Upper lobe of left lung (tissue), 6 donors: ENCODE measurements at regions not wholly inside any gene's neighbourhood (a gene's known extent, or its start where the extent isn't known, plus 50 kb on each side); places are given as distances from the start of the nearest gene placed in this dataset.

Experiments used
- ATAC-seq, 2 donors: fragments of 200-7000 bp; cut with Tn5 transposase; one replicate each; pipeline ENCODE4 v1.9.1; 2022; ENCODE audit warnings: mild to moderate bottlenecking in 2 of 2, moderate library complexity in 2 of 2; ENCODE audit not compliant: low FRiP score in 2 of 2
- DNase-seq, 2 donors: peaks; one replicate each; pipeline ENCODE4 v3.0.0-alpha.2; 2019 to 2020
- H3K27ac ChIP-seq, 4 donors: fragments of 200-600 bp; sonication (generic); one replicate each; pipeline ENCODE4 v1.5.1; 2016 to 2019
- H3K27me3 ChIP-seq, 4 donors: fragments of 200-600 bp; sonication (generic); one replicate each; pipeline ENCODE4 v1.5.1; 2017 to 2019
- H3K36me3 ChIP-seq, 4 donors: fragments of 200-600 bp; sonication (generic); one replicate each; pipeline ENCODE4 v1.5.1; 2016 to 2019
- H3K4me1 ChIP-seq, 4 donors: fragments of 200-600 bp; sonication (generic); one replicate each; pipeline ENCODE4 v1.5.1; 2018 to 2019
- H3K4me3 ChIP-seq, 4 donors: fragments of 200-600 bp; sonication (generic); one replicate each; pipeline ENCODE4 v1.5.1; 2017 to 2019; ENCODE audit warnings: mild to moderate bottlenecking in 2 of 4, moderate library complexity in 1 of 4
- H3K9me3 ChIP-seq, 4 donors: fragments of 200-600 bp; sonication (generic); one replicate each; pipeline ENCODE4 v1.5.1; 2018 to 2019
- EP300 ChIP-seq, 4 donors: sonication (generic); formaldehyde crosslinking; IDR thresholded peaks; one replicate each; pipeline ENCODE4 v1.5.1; 2017; ENCODE audit warnings: antibody characterized with exemption in 4 of 4, control low read depth in 2 of 4
- POLR2A ChIP-seq, 4 donors: fragments of 450-650 bp; IDR thresholded peaks; one replicate each; pipeline ENCODE4 v1.5.1; 2016 to 2017; ENCODE audit warnings: antibody characterized with exemption in 4 of 4, mild to moderate bottlenecking in 2 of 4
- POLR2AphosphoS5 ChIP-seq, 2 donors: sonication (generic); formaldehyde crosslinking; IDR thresholded peaks; one replicate each; pipeline ENCODE4 v1.5.1; 2017; ENCODE audit warnings: antibody characterized with exemption in 2 of 2
- WGBS, 2 donors: methylation state at CpG; one replicate each; pipeline ENCODE4 v1.1.5; 2017 to 2018; 5-methylcytosine and 5-hydroxymethylcytosine counted together
- TF ChIP-seq, protein P1 (sequence below), 6 experiments: fragments of 450-650 bp in 4 of 6; fragments of 200-600 bp in 2 of 6; sonication (generic) in 2 of 6; IDR thresholded peaks; one replicate each; pipeline ENCODE4 v1.5.1; 2016 to 2019; ENCODE audit warnings: antibody characterized with exemption in 6 of 6
- donor health status: DM: no; HTN: no; CAD: no; lungs with moderate emphysema.
- donor health status: DM: no; HTN: yes; CAD: no; lungs with severe emphysema.

DNA sequence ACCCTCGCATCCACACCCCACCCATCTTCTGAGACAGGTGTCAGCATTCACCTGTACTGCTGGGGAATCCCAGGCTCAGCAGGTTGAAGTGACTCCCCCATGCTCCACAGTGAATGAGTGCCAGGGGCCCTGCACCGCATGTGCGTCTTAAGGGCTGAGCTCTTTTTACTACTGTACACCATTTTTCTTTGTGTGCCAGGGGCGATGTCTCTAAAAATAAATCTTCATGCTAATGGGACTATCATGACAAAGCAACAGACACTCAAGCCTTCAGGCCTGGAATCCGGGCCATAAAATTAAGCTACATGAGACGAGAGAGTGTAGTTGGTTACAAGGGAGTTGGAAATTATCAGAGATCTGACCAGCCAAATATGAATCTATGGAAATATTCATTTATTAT, 294.8 kb downstream of the LPIN1 start:
- TF ChIP-seq POLR2AphosphoS5 (IDR thresholded peaks at IDR 0.05) (no peak), POLR2A (IDR thresholded peaks at IDR 0.05) (no peak), EP300 (IDR thresholded peaks at IDR 0.05) (no peak)
- TF ChIP-seq, protein P1, sequence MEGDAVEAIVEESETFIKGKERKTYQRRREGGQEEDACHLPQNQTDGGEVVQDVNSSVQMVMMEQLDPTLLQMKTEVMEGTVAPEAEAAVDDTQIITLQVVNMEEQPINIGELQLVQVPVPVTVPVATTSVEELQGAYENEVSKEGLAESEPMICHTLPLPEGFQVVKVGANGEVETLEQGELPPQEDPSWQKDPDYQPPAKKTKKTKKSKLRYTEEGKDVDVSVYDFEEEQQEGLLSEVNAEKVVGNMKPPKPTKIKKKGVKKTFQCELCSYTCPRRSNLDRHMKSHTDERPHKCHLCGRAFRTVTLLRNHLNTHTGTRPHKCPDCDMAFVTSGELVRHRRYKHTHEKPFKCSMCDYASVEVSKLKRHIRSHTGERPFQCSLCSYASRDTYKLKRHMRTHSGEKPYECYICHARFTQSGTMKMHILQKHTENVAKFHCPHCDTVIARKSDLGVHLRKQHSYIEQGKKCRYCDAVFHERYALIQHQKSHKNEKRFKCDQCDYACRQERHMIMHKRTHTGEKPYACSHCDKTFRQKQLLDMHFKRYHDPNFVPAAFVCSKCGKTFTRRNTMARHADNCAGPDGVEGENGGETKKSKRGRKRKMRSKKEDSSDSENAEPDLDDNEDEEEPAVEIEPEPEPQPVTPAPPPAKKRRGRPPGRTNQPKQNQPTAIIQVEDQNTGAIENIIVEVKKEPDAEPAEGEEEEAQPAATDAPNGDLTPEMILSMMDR (IDR thresholded peaks at IDR 0.05) = no peak
- Histone ChIP-seq H3K36me3 (no peaks in the 10 kb centered on the region), H3K27ac (no peak overlapping the region), H3K27me3 (no peaks in the 10 kb centered on the region), H3K4me1 (no peaks in the 10 kb centered on the region), H3K9me3 (no peaks in the 10 kb centered on the region), H3K4me3 (no peak overlapping the region)
- ATAC-seq = no peak
- no peak for DNase-seq
- 97 to 98% methylated on average over 6 of the region's 6 CpGs for WGBS, 2 donors

DNA sequence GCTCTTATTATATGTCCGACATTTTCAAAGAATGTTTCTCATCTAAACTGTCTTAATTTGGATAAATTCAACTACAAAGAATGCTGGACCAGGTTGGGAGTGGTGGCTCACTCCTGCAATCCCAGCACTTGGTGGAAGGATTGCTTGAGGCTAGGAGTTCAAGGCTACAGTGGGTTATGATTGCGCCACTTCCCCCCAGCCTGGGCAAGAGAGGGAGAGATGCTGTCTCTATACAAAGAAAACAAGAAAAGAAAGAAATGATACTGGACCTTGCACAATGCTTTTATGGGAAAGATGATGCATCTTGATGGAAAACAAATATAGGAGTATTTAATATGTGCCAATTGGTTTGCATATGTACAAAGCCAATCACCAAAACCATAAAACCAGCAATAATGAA, 296.7 kb downstream of the LPIN1 start:
- no peak overlapping the region for H3K27ac ChIP-seq
- H3K9me3 ChIP-seq = no peaks in the 10 kb centered on the region
- 48% methylated on average over 2 of the region's 2 CpGs for WGBS, 2 donors
- H3K36me3 ChIP-seq = no peaks in the 10 kb centered on the region
- DNase-seq (no peak), ATAC-seq (no peak)
- H3K4me3 ChIP-seq = no peak overlapping the region
- H3K27me3 ChIP-seq = no peaks in the 10 kb centered on the region
- TF ChIP-seq EP300 (IDR thresholded peaks at IDR 0.05) (no peak), POLR2A (IDR thresholded peaks at IDR 0.05) (no peak), POLR2AphosphoS5 (IDR thresholded peaks at IDR 0.05) (no peak)
- TF ChIP-seq, protein P1 (IDR thresholded peaks at IDR 0.05) = no peak
- no peaks in the 10 kb centered on the region for H3K4me1 ChIP-seq

DNA sequence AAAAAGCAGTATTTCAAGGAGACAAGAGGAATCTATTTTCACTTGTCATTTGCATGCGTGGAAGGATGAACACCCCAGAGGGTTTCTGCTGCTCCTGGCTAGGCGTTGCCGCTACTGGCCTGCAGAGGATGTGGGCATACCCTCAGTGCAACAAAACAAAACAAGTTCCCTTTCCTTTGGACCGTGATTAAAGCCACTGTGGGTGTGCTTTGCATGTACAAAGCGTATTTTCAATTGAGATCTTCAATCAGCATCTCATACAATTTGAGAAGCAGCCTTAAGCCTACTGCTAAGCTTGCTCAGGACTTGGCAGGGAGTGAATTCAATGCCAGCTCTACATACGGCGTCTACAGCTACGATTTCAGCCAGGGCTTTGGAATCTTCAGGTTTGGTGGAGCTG, 298.4 kb downstream of the LPIN1 start:
- Histone ChIP-seq H3K36me3 (no peaks in the 10 kb centered on the region), H3K4me3 (no peak overlapping the region), H3K27ac (no peak overlapping the region), H3K4me1 (no peaks in the 10 kb centered on the region), H3K27me3 (no peaks in the 10 kb centered on the region), H3K9me3 (no peaks in the 10 kb centered on the region)
- ATAC-seq (peak in 1 of 2 donors; percentile 34), DNase-seq (no peak)
- TF ChIP-seq EP300 (IDR thresholded peaks at IDR 0.05) (no peak), POLR2A (IDR thresholded peaks at IDR 0.05) (no peak), POLR2AphosphoS5 (IDR thresholded peaks at IDR 0.05) (no peak)
- TF ChIP-seq, protein P1 (IDR thresholded peaks at IDR 0.05) = no peak
- 58 to 74% methylated on average over 7 to 8 of the region's 8 CpGs for WGBS, 2 donors

DNA sequence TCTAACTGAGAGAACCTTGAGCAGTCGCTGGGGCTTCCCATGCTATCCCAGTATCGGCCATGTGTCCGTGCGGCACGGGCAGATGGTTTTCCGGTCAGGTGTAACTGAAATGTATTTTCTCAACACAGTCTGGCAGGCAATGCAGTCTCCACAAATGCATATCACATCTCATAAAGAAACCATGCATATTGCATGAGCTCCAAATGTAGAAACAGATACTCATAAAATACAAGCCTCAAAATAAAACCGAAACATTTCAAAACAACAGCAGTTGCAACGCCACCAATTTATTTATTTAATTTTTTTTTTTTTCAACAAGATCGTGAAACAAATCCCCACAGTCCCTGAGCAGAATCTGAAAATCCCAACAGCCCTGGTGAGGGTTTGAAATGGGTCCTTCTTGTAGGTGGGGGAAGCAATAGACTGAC, 299.4 kb downstream of the LPIN1 start:
- Histone ChIP-seq H3K27me3 (no peaks in the 10 kb centered on the region), H3K9me3 (no peaks in the 10 kb centered on the region), H3K4me3 (no peak overlapping the region), H3K4me1 (no peaks in the 10 kb centered on the region), H3K27ac (no peak overlapping the region), H3K36me3 (no peaks in the 10 kb centered on the region)
- no peak for TF ChIP-seq POLR2AphosphoS5 (IDR thresholded peaks at IDR 0.05)
- TF ChIP-seq EP300 (IDR thresholded peaks at IDR 0.05) = no peak
- TF ChIP-seq POLR2A (IDR thresholded peaks at IDR 0.05) = no peak
- TF ChIP-seq, protein P1 (IDR thresholded peaks at IDR 0.05) = no peak
- DNase-seq = peak in 1 of 2 donors; percentile 25
- ATAC-seq = no peak
- WGBS, 2 donors = 83 to 84% methylated on average over 9 of the region's 9 CpGs

DNA sequence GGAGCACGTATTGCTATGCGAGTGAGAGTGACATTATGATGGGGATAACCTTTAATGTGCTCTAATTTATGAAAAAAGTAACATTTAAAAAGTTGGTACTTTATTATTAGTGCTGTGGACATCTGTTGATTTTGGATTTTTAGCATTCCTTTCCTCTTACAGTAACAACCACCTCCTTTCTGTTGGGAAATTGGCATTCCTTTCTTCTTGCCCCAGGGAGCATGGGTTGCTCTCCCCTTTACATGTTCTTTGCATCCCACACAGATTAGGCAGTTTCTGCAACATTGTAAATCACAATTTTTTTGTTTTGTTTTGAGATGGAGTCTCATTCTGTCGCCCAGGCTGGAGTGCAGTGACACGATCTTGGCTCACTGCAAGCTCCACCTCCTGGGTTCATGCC, 300.2 kb downstream of the LPIN1 start:
- Histone ChIP-seq H3K9me3 (no peaks in the 10 kb centered on the region), H3K36me3 (no peaks in the 10 kb centered on the region), H3K4me3 (no peak overlapping the region), H3K4me1 (no peaks in the 10 kb centered on the region), H3K27me3 (no peaks in the 10 kb centered on the region), H3K27ac (no peak overlapping the region)
- WGBS, 2 donors = 73 to 84% methylated on average over 4 of the region's 4 CpGs
- ATAC-seq = no peak
- TF ChIP-seq POLR2A (IDR thresholded peaks at IDR 0.05) (no peak), EP300 (IDR thresholded peaks at IDR 0.05) (no peak)
- TF ChIP-seq, protein P1 (IDR thresholded peaks at IDR 0.05) = no peak
- no peak for DNase-seq
